SK-N-SH treated with all-trans-retinoic acid at 6 μM for 48 hours (cell line): ENCODE measurements at regions not wholly inside any gene's neighbourhood (a gene's known extent, or its start where the extent isn't known, plus 50 kb on each side); places are given as distances from the start of the nearest gene placed in this dataset.

Experiments
- ATAC-seq: fragments of 200-7000 bp; cut with Tn5 transposase; 3 replicates; pipeline ENCODE4 v1.9.1; 2020; ENCODE audit warnings: mild to moderate bottlenecking, moderate library complexity
- ARNTL ChIP-seq: fragments of 450-650 bp; formaldehyde crosslinking; IDR thresholded peaks from 2 replicates; pipeline ENCODE4 v1.5.0; 2020; ENCODE audit warnings: low read depth, mild to moderate bottlenecking, moderate library complexity, borderline replicate concordance
- BACH2 ChIP-seq: fragments of 250-450 bp; sonication (Bioruptor Pico); IDR thresholded peaks from 2 replicates; pipeline ENCODE4 v1.9.0; 2021; ENCODE audit warnings: mild to moderate bottlenecking, borderline replicate concordance
- CREB5 ChIP-seq: fragments of 250-450 bp; sonication (Bioruptor Pico); IDR thresholded peaks from 2 replicates; pipeline ENCODE4 v1.5.1; 2020; ENCODE audit warnings: low read depth, mild to moderate bottlenecking, moderate library complexity
- CSDC2 ChIP-seq: fragments of 250-450 bp; sonication (Bioruptor Pico); IDR thresholded peaks from 2 replicates; pipeline ENCODE4 v1.5.0; 2020; ENCODE audit warnings: mild to moderate bottlenecking, moderate library complexity
- CSRNP3 ChIP-seq: fragments of 250-450 bp; sonication (Bioruptor Pico); IDR thresholded peaks from 2 replicates; pipeline ENCODE4 v1.5.1; 2021; ENCODE audit warnings: mild to moderate bottlenecking, moderate library complexity
- ESRRG ChIP-seq: fragments of 250-450 bp; sonication (Bioruptor Pico); IDR thresholded peaks from 2 replicates; pipeline ENCODE4 v1.6.1; 2021; ENCODE audit warnings: mild to moderate bottlenecking
- GLIS3 ChIP-seq: fragments of 250-450 bp; sonication (Bioruptor Pico); IDR thresholded peaks from 2 replicates; pipeline ENCODE4 v1.5.0; 2020; ENCODE audit warnings: mild to moderate bottlenecking, moderate library complexity
- ISL1 ChIP-seq: fragments of 250-450 bp; sonication (Bioruptor Pico); IDR thresholded peaks from 2 replicates; pipeline ENCODE4 v2.1.2; 2022; ENCODE audit warnings: mild to moderate bottlenecking, moderate library complexity
- OSR1 ChIP-seq: fragments of 250-450 bp; sonication (Bioruptor Pico); IDR thresholded peaks from 2 replicates; pipeline ENCODE4 v1.8.0; 2022; ENCODE audit warnings: moderate library complexity, mild to moderate bottlenecking, inconsistent platforms
- PATZ1 ChIP-seq: fragments of 250-450 bp; sonication (Bioruptor Pico); IDR thresholded peaks from 2 replicates; pipeline ENCODE4 v1.8.0; 2020; ENCODE audit warnings: mild to moderate bottlenecking, moderate library complexity, borderline replicate concordance
- PPARA ChIP-seq: fragments of 250-450 bp; sonication (Bioruptor Pico); IDR thresholded peaks from 2 replicates; pipeline ENCODE4 v1.5.0; 2020; ENCODE audit warnings: mild to moderate bottlenecking, borderline replicate concordance
- RARB ChIP-seq: fragments of 250-450 bp; sonication (Bioruptor Pico); IDR thresholded peaks from 2 replicates; pipeline ENCODE4 v1.8.0; 2021; ENCODE audit warnings: mild to moderate bottlenecking, moderate library complexity
- SNAI2 ChIP-seq: fragments of 250-450 bp; sonication (Bioruptor Pico); IDR thresholded peaks from 2 replicates; pipeline ENCODE4 v1.5.0; 2020; ENCODE audit warnings: mild to moderate bottlenecking, moderate library complexity
- TCF4 ChIP-seq: fragments of 250-450 bp; sonication (Bioruptor Pico); IDR thresholded peaks from 2 replicates; pipeline ENCODE4 v1.8.0; 2021; ENCODE audit warnings: mild to moderate bottlenecking, moderate library complexity, borderline replicate concordance
- TOX ChIP-seq: fragments of 250-450 bp; sonication (Bioruptor Pico); IDR thresholded peaks from 2 replicates; pipeline ENCODE4 v1.8.0; 2021; ENCODE audit warnings: mild to moderate bottlenecking, moderate library complexity, borderline replicate concordance
- TSHZ2 ChIP-seq: fragments of 250-450 bp; sonication (Bioruptor Pico); IDR thresholded peaks from 2 replicates; pipeline ENCODE4 v1.5.0; 2020; ENCODE audit warnings: mild to moderate bottlenecking, moderate library complexity
- ZFP3 ChIP-seq: fragments of 250-450 bp; sonication (Bioruptor Pico); IDR thresholded peaks from 2 replicates; pipeline ENCODE4 v1.5.0; 2020; ENCODE audit warnings: mild to moderate bottlenecking, moderate library complexity
- ZFP30 ChIP-seq: fragments of 450-650 bp; formaldehyde crosslinking; IDR thresholded peaks from 2 replicates; pipeline ENCODE4 v1.5.0; 2022; ENCODE audit warnings: mild to moderate bottlenecking, moderate library complexity
- ZNF565 ChIP-seq: fragments of 450-650 bp; formaldehyde crosslinking; conservative IDR thresholded peaks from 2 replicates; pipeline ENCODE4 v1.5.0; 2020; ENCODE audit warnings: low read depth, mild to moderate bottlenecking, moderate library complexity
- ZNF70 ChIP-seq: fragments of 450-650 bp; formaldehyde crosslinking; IDR thresholded peaks from 2 replicates; pipeline ENCODE4 v1.5.0; 2020; ENCODE audit warnings: mild to moderate bottlenecking, moderate library complexity
- ZNF8 ChIP-seq: fragments of 450-650 bp; formaldehyde crosslinking; IDR thresholded peaks from 2 replicates; pipeline ENCODE4 v1.5.0; 2020; ENCODE audit warnings: mild to moderate bottlenecking, moderate library complexity

GRCh38 chr7:20906801-20907453, 120.2 kb upstream of the SP8 start (continued):
- TF ChIP-seq ARNTL (no peak), CSDC2 (CRISPR knock-in tag) (no peak), CREB5 (CRISPR knock-in tag) (no peak), ZFP3 (CRISPR knock-in tag) (no peak)
- TF ChIP-seq, all 23 proteins: peak for 0

- no peak for TF ChIP-seq RARB
- TF ChIP-seq TOX = no peak
- no peak for TF ChIP-seq PATZ1 (CRISPR knock-in tag)
- no peak for TF ChIP-seq ZNF565
- no peak for TF ChIP-seq OSR1 (CRISPR knock-in tag)
- TF ChIP-seq BACH2 = no peak
- no peak for TF ChIP-seq ZFP30 (CRISPR knock-in tag)
- no peak for TF ChIP-seq ZFP3 (CRISPR knock-in tag)
- TF ChIP-seq ZNF8 (CRISPR knock-in tag) = no peak
- TF ChIP-seq GLIS3 (CRISPR knock-in tag) = no peak
- TF ChIP-seq, all 23 proteins: peak for 0
These were observed 124.4 kb upstream of the SP8 start for GRCh38 chr7:20911081-20911480.

GRCh38 chr7:20913853-20914252, 127.2 kb upstream of the SP8 start:
- TF ChIP-seq GLIS3 (CRISPR knock-in tag) (no peak), ZFP3 (CRISPR knock-in tag) (no peak), PPARA (CRISPR knock-in tag) (no peak), TCF4 (CRISPR knock-in tag) (no peak), ESRRG (no peak), OSR1 (CRISPR knock-in tag) (no peak), ZNF8 (CRISPR knock-in tag) (no peak), PATZ1 (CRISPR knock-in tag) (no peak), ZNF565 (no peak), CSRNP3 (CRISPR knock-in tag) (no peak)
- ATAC-seq = no peak

More at GRCh38 chr7:20911081-20911480, 124.4 kb upstream of the SP8 start:
- no peak for ATAC-seq

GRCh38 chr7:20916311-20916710, 129.6 kb upstream of the SP8 start:
- TF ChIP-seq ISL1 (CRISPR knock-in tag) (no peak), OSR1 (CRISPR knock-in tag) (no peak), ZNF8 (CRISPR knock-in tag) (no peak), RARB (no peak), ZFP30 (CRISPR knock-in tag) (no peak), SNAI2 (CRISPR knock-in tag) (no peak), TSHZ2 (no peak), ZNF70 (no peak), ZFP3 (CRISPR knock-in tag) (no peak), PATZ1 (CRISPR knock-in tag) (no peak), ESRRG (no peak), ARNTL (no peak)
- ATAC-seq = no peak
